H1 (cell line): ENCODE measurements at regions not wholly inside any gene's neighbourhood (a gene's known extent, or its start where the extent isn't known, plus 50 kb on each side); places are given as distances from the start of the nearest gene placed in this dataset.

Experiments
- CTCF ChIA-PET: fragments of 300-600 bp; sonication (Branson Sonifier 250); formaldehyde crosslinking; loops from one replicate; lab custom pipeline; 2021; ENCODE audit not compliant: partially characterized antibody; lab: Charles Lee
- POLR2A ChIA-PET: fragments of 300-600 bp; sonication (Branson Sonifier 250); formaldehyde crosslinking; loops from one replicate; lab custom pipeline; 2021; ENCODE audit warnings: inconsistent platforms; ENCODE audit not compliant: partially characterized antibody; lab: Charles Lee
- DNase-seq, 2 experiments: peaks; one replicate each; pipeline versions ENCODE4 v3.0.0 to v3.0.0-alpha.2; 2010 to 2022; ENCODE audit warnings: low spot score in 2 of 2, low read depth in 1 of 2, mixed read lengths in 1 of 2
- FAIRE-seq: peaks from 2 replicates; lab custom pipeline; 2011; peaks lifted over from hg19 to GRCh38; lab: Jason Lieb, UNC
- H2AFZ ChIP-seq: 2 replicates; pipeline ENCODE4 v1.8.1; 2012; ENCODE audit warnings: low read length, inconsistent platforms
- H2AK5ac ChIP-seq: 2 replicates; pipeline ENCODE4 v1.6.1; 2013; ENCODE audit warnings: low read depth, low read length
- H2BK120ac ChIP-seq: replicated peaks from 2 replicates; pipeline ENCODE3; 2013; ENCODE audit warnings: low read depth, low read length, inconsistent platforms
- H2BK12ac ChIP-seq: 2 replicates; pipeline ENCODE4 v1.6.1; 2013; ENCODE audit warnings: low read depth, low read length
- H2BK15ac ChIP-seq: 2 replicates; pipeline ENCODE4 v1.6.1; 2013; ENCODE audit warnings: low read length
- H2BK20ac ChIP-seq: 2 replicates; pipeline ENCODE4 v1.6.1; 2013; ENCODE audit warnings: low read length
- H2BK5ac ChIP-seq: 2 replicates; pipeline ENCODE4 v1.6.1; 2013; ENCODE audit warnings: low read depth, low read length
- H3K14ac ChIP-seq: 2 replicates; pipeline ENCODE4 v1.6.1; 2013; ENCODE audit warnings: inconsistent platforms; ENCODE audit not compliant: insufficient read length
- H3K18ac ChIP-seq: 2 replicates; pipeline ENCODE4 v1.6.1; 2013; ENCODE audit warnings: low read length; ENCODE audit errors: extremely low read depth
- H3K23ac ChIP-seq: 2 replicates; pipeline ENCODE4 v1.6.1; 2013; ENCODE audit warnings: inconsistent platforms; ENCODE audit not compliant: insufficient read length
- H3K23me2 ChIP-seq: 2 replicates; pipeline ENCODE4 v1.6.1; 2013; ENCODE audit warnings: low read depth, low read length
- H3K27ac ChIP-seq: 2 replicates; pipeline ENCODE4 v1.6.1; 2011; ENCODE audit warnings: low read depth, low read length, inconsistent platforms
- H3K27me3 ChIP-seq, 4 experiments: replicated peaks in 1 of 4; 1 replicate in 1 of 4; 2 replicates in 3 of 4; pipeline versions ENCODE4 v1.6.1 to v1.8.1; 2011 to 2013; ENCODE audit warnings: low read length in 3 of 4, mild to moderate bottlenecking in 3 of 4, inconsistent platforms in 2 of 4, mixed read lengths in 2 of 4, moderate library complexity in 1 of 4; ENCODE audit not compliant: control insufficient read depth in 3 of 4, insufficient read depth in 3 of 4; ENCODE audit errors: extremely low read depth in 1 of 4
- H3K36me3 ChIP-seq, 4 experiments: 2 replicates each; pipeline versions ENCODE4 v1.6.1 to v1.8.1; 2011 to 2013; ENCODE audit warnings: mild to moderate bottlenecking in 4 of 4, low read length in 3 of 4, moderate library complexity in 2 of 4, control low read depth in 1 of 4, inconsistent platforms in 1 of 4; ENCODE audit not compliant: insufficient read depth in 4 of 4, control insufficient read depth in 2 of 4
- H3K4ac ChIP-seq: replicated peaks from 2 replicates; pipeline ENCODE3; 2013; ENCODE audit warnings: low read length, low read depth, mixed read lengths, inconsistent platforms; ENCODE audit not compliant: insufficient read length
- H3K4me1 ChIP-seq, 4 experiments: replicated peaks in 1 of 4; 1 replicate in 1 of 4; 2 replicates in 3 of 4; pipeline versions ENCODE4 v1.6.1 to v1.8.1; 2011 to 2013; ENCODE audit warnings: low read length in 3 of 4, inconsistent platforms in 2 of 4, mixed read lengths in 1 of 4; ENCODE audit not compliant: insufficient read depth in 4 of 4, control insufficient read depth in 3 of 4
- H3K4me2 ChIP-seq, 2 experiments: 2 replicates each; pipeline versions ENCODE4 v1.6.1 to v1.8.1; 2011 to 2013; ENCODE audit warnings: low read depth in 2 of 2, low read length in 2 of 2, control low read depth in 1 of 2, inconsistent platforms in 1 of 2, mild to moderate bottlenecking in 1 of 2; ENCODE audit not compliant: insufficient read depth in 1 of 2
- H3K4me3 ChIP-seq, 4 experiments: fragments of 200-600, 300-600 bp in 1 of 4; sonication (generic), shearing (Covaris generic), sonication (Bioruptor Twin) in 1 of 4; 2 replicates each; pipeline versions ENCODE4 v1.5.1 to v1.8.1; 2011 to 2016; ENCODE audit warnings: low read length in 4 of 4, low read depth in 3 of 4, control low read depth in 2 of 4, inconsistent platforms in 2 of 4, mild to moderate bottlenecking in 2 of 4, mixed read lengths in 1 of 4, moderate library complexity in 1 of 4; ENCODE audit not compliant: insufficient read depth in 2 of 4; ENCODE audit errors: extremely low read depth in 1 of 4
- H3K56ac ChIP-seq: replicated peaks from 2 replicates; pipeline ENCODE3; 2013; ENCODE audit warnings: low read depth, mild to moderate bottlenecking, mixed read lengths, low read length, inconsistent platforms; ENCODE audit not compliant: insufficient read length
- H3K79me1 ChIP-seq: 2 replicates; pipeline ENCODE4 v1.6.1; 2013; ENCODE audit warnings: low read depth, low read length, control low read depth
- H3K79me2 ChIP-seq, 2 experiments: 2 replicates each; pipeline versions ENCODE4 v1.6.1 to v1.8.1; 2012 to 2013; ENCODE audit warnings: low read length in 2 of 2, mild to moderate bottlenecking in 2 of 2, inconsistent platforms in 1 of 2; ENCODE audit not compliant: insufficient read depth in 2 of 2, control insufficient read depth in 1 of 2
- H3K9ac ChIP-seq, 4 experiments: replicated peaks in 1 of 4; 1 replicate in 1 of 4; 2 replicates in 3 of 4; pipeline versions ENCODE4 v1.6.1 to v1.8.1; 2011 to 2013; ENCODE audit warnings: low read depth in 3 of 4, low read length in 3 of 4, control low read depth in 2 of 4, mild to moderate bottlenecking in 2 of 4, moderate library complexity in 2 of 4, inconsistent platforms in 1 of 4; ENCODE audit errors: extremely low read depth in 1 of 4
- H3K9me3 ChIP-seq, 2 experiments: 2 replicates each; pipeline versions ENCODE4 v1.6.1 to v1.8.1; 2012 to 2013; ENCODE audit warnings: mild to moderate bottlenecking in 2 of 2, moderate library complexity in 2 of 2, control low read depth in 1 of 2, inconsistent platforms in 1 of 2, low read depth in 1 of 2, low read length in 1 of 2, mixed read lengths in 1 of 2; ENCODE audit not compliant: insufficient read depth in 2 of 2
- H4K20me1 ChIP-seq, 2 experiments: replicated peaks in 1 of 2; 2 replicates each; pipeline versions ENCODE3 to v1.8.1; 2011 to 2013; ENCODE audit warnings: inconsistent platforms in 2 of 2, low read length in 2 of 2, mild to moderate bottlenecking in 1 of 2; ENCODE audit not compliant: insufficient read depth in 2 of 2, control insufficient read depth in 1 of 2
- H4K5ac ChIP-seq: 2 replicates; pipeline ENCODE4 v1.6.1; 2013; ENCODE audit warnings: low read length, low read depth, mixed read lengths, inconsistent platforms; ENCODE audit not compliant: insufficient read length
- H4K8ac ChIP-seq: 2 replicates; pipeline ENCODE4 v1.8.0; 2013; ENCODE audit warnings: mild to moderate bottlenecking, moderate library complexity, low read length, inconsistent platforms; ENCODE audit not compliant: insufficient read depth; ENCODE audit errors: extremely low read depth
- H4K91ac ChIP-seq: replicated peaks from 2 replicates; pipeline ENCODE3; 2013; ENCODE audit warnings: low read length, mixed read lengths, inconsistent platforms; ENCODE audit not compliant: insufficient read length
- CREB1 ChIP-seq: IDR thresholded peaks from 2 replicates; pipeline ENCODE4 v1.6.1; 2012; ENCODE audit warnings: inconsistent platforms
- CTBP2 ChIP-seq: IDR thresholded peaks from 2 replicates; pipeline ENCODE4 v1.7.0; 2011; ENCODE audit warnings: borderline replicate concordance, mild to moderate bottlenecking, moderate library complexity, mixed read lengths, low read length; ENCODE audit not compliant: insufficient read depth, insufficient read length
- EP300 ChIP-seq, 2 experiments: IDR thresholded peaks; 1 replicate in 1 of 2; 2 replicates in 1 of 2; pipeline ENCODE4 v1.6.1; 2011 to 2012; ENCODE audit warnings: low read depth in 2 of 2, low read length in 2 of 2, mild to moderate bottlenecking in 2 of 2, borderline replicate concordance in 1 of 2, inconsistent platforms in 1 of 2, moderate library complexity in 1 of 2
- GABPA ChIP-seq: IDR thresholded peaks from 2 replicates; pipeline ENCODE4 v1.6.1; 2011; ENCODE audit warnings: mild to moderate bottlenecking, low read length, moderate library complexity, borderline replicate concordance; ENCODE audit not compliant: insufficient read depth
- JUND ChIP-seq: IDR thresholded peaks from 2 replicates; pipeline ENCODE4 v1.6.1; 2011; ENCODE audit warnings: mild to moderate bottlenecking, improper control_type of control experiment, low read length
- MAFK ChIP-seq: IDR thresholded peaks from 2 replicates; pipeline ENCODE4 v1.6.1; 2012; ENCODE audit warnings: low read depth, mild to moderate bottlenecking, improper control_type of control experiment, low read length
- PHF8 ChIP-seq: fragments of 200-600 bp; sonication (generic); conservative IDR thresholded peaks from 2 replicates; pipeline ENCODE4 v1.7.1; 2012; ENCODE audit warnings: low read depth, mild to moderate bottlenecking, inconsistent platforms, low read length, moderate library complexity
- SIN3A ChIP-seq, 2 experiments: IDR thresholded peaks in 1 of 2; conservative IDR thresholded peaks in 1 of 2; 2 replicates each; pipeline ENCODE4 v1.6.1; 2011 to 2012; ENCODE audit warnings: low read length in 2 of 2, improper control_type of control experiment in 1 of 2, low read depth in 1 of 2, mild to moderate bottlenecking in 1 of 2
- SIRT6 ChIP-seq: IDR thresholded peaks from one replicate; pipeline ENCODE4 v1.7.1; 2012; ENCODE audit warnings: low read length, inconsistent platforms
- SRF ChIP-seq: IDR thresholded peaks from 2 replicates; pipeline ENCODE4 v1.6.1; 2011; ENCODE audit warnings: mild to moderate bottlenecking, low read depth, low read length, moderate library complexity
- WGBS, 2 experiments: shearing (Covaris generic) in 1 of 2; methylation state at CpG; one replicate each; pipeline versions ENCODE4 v1.1.6 to v1.1.7; 2013 to 2015; ENCODE audit warnings: low lambda C conversion rate in 2 of 2, mixed read lengths in 2 of 2, inconsistent platforms in 1 of 2, low coverage in 1 of 2, missing lambda C conversion rate in 1 of 2; ENCODE audit not compliant: insufficient replicate concordance in 2 of 2, insufficient coverage in 1 of 2, insufficient read length in 1 of 2; ENCODE audit errors: extremely low coverage in 1 of 2, missing lambda C conversion rate in 1 of 2; 5-methylcytosine and 5-hydroxymethylcytosine counted together
- TF ChIP-seq, protein P1 (sequence below): IDR thresholded peaks from 2 replicates; pipeline ENCODE4 v1.6.1; 2012; ENCODE audit warnings: inconsistent platforms

GRCh38 chr2:125207431-125207830, 1182.3 kb downstream of the CNTNAP5 start:
- Histone ChIP-seq H3K4ac (no peak overlapping the region), H2BK5ac (no peak overlapping the region), H3K18ac (no peak overlapping the region), H3K27me3 (no peaks in the 10 kb centered on the region), H3K14ac (no peak overlapping the region), H3K4me2 (no peak overlapping the region), H3K36me3 (no peaks in the 10 kb centered on the region), H4K8ac (no peak overlapping the region), H4K20me1 (no peaks in the 10 kb centered on the region), H3K9me3 (no peaks in the 10 kb centered on the region), H4K5ac (no peak overlapping the region), H3K79me2 (no peaks in the 10 kb centered on the region), H3K79me1 (no peaks in the 10 kb centered on the region), H2AK5ac (no peak overlapping the region), H3K4me3 (no peak overlapping the region), H2BK120ac (no peak overlapping the region), H2BK12ac (no peak overlapping the region), H3K4me1 (0 out of 7 replicates have a peak, but pooled peaks cover 0 to 2% (median 0%) of the 10 kb centered on the region in 4 experiments), H3K23ac (no peak overlapping the region), H2BK15ac (no peak overlapping the region), H3K27ac (no peak overlapping the region), H4K91ac (no peak overlapping the region), H3K56ac (no peak overlapping the region), H2AFZ (no peak overlapping the region), H3K23me2 (no peaks in the 10 kb centered on the region), H3K9ac (no peak overlapping the region), H2BK20ac (no peak overlapping the region)
- POLR2A ChIA-PET, result no interaction called here
- no peak for TF ChIP-seq SIRT6
- TF ChIP-seq SIN3A (conservative IDR thresholded peaks at IDR 0.05 in 1 of 2, IDR thresholded peaks at IDR 0.05 in 1 of 2; ENCODE audit: low read depth in 1 of 2, low read length in 2 of 2), result no peak
- TF ChIP-seq GABPA, result no peak
- TF ChIP-seq CTBP2, result no peak
- no peak for TF ChIP-seq CREB1
- TF ChIP-seq JUND, result no peak
- no peak for TF ChIP-seq PHF8
- TF ChIP-seq MAFK, result no peak
- TF ChIP-seq SRF, result no peak
- TF ChIP-seq EP300 (IDR thresholded peaks at IDR 0.05; ENCODE audit: borderline replicate concordance in 1 of 2, low read depth in 2 of 2, low read length in 2 of 2), result no peak
- TF ChIP-seq, protein P1, sequence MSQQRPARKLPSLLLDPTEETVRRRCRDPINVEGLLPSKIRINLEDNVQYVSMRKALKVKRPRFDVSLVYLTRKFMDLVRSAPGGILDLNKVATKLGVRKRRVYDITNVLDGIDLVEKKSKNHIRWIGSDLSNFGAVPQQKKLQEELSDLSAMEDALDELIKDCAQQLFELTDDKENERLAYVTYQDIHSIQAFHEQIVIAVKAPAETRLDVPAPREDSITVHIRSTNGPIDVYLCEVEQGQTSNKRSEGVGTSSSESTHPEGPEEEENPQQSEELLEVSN, result no peak
- FAIRE-seq (no peak), DNase-seq (no peak)
- WGBS, 2 experiments, result 92% methylated on average over 3 of the region's 3 CpGs; no CpG with 5 or more reads in 1 of the 2 experiments
- CTCF ChIA-PET, result interaction anchor here (0.8 kb wide), 1 partner anchor 310 kb away, joined by 3 read pairs; no protein-coding TSS in a partner anchor
